NT2/D1 (cell line): ENCODE measurements at regions not wholly inside any gene's neighbourhood (a gene's known extent, or its start where the extent isn't known, plus 50 kb on each side); places are given as distances from the start of the nearest gene placed in this dataset.
A peak's percentile ranks its signal among the peaks of the same experiment; 100 is the strongest.

Experiments
- DNase-seq: peaks from one replicate; pipeline ENCODE4 v3.0.0-alpha.2; 2011; ENCODE audit warnings: low read depth, low spot score
- H3K27me3 ChIP-seq: 2 replicates; pipeline ENCODE4 v1.6.0; 2011; ENCODE audit warnings: mild to moderate bottlenecking; ENCODE audit not compliant: insufficient read length, insufficient read depth
- H3K36me3 ChIP-seq: 2 replicates; pipeline ENCODE4 v1.6.1; 2011; ENCODE audit warnings: mild to moderate bottlenecking, low read length, mixed read lengths; ENCODE audit not compliant: insufficient read depth, insufficient read length
- H3K4me1 ChIP-seq: 2 replicates; pipeline ENCODE4 v1.5.1; 2011; ENCODE audit not compliant: insufficient read depth, insufficient read length
- H3K4me3 ChIP-seq: 2 replicates; pipeline ENCODE4 v1.5.1; 2011; ENCODE audit warnings: low read depth; ENCODE audit not compliant: insufficient read length
- H3K9ac ChIP-seq: 2 replicates; pipeline ENCODE4 v1.6.0; 2011; ENCODE audit warnings: low read depth; ENCODE audit not compliant: insufficient read length
- H3K9me3 ChIP-seq: 2 replicates; pipeline ENCODE4 v1.5.1; 2011; ENCODE audit warnings: mild to moderate bottlenecking, low read length; ENCODE audit not compliant: insufficient read depth
- SUZ12 ChIP-seq: IDR thresholded peaks from 2 replicates; pipeline ENCODE4 v1.6.1; 2011; ENCODE audit not compliant: insufficient read length, insufficient read depth; ENCODE audit errors: extremely low read depth
- YY1 ChIP-seq: IDR thresholded peaks from 2 replicates; pipeline ENCODE4 v1.6.1; 2011; ENCODE audit not compliant: insufficient read length, insufficient read depth
- ZNF274 ChIP-seq: IDR thresholded peaks from 2 replicates; pipeline ENCODE4 v1.6.1; 2011; ENCODE audit warnings: mild to moderate bottlenecking, low read depth, low read length

DNA sequence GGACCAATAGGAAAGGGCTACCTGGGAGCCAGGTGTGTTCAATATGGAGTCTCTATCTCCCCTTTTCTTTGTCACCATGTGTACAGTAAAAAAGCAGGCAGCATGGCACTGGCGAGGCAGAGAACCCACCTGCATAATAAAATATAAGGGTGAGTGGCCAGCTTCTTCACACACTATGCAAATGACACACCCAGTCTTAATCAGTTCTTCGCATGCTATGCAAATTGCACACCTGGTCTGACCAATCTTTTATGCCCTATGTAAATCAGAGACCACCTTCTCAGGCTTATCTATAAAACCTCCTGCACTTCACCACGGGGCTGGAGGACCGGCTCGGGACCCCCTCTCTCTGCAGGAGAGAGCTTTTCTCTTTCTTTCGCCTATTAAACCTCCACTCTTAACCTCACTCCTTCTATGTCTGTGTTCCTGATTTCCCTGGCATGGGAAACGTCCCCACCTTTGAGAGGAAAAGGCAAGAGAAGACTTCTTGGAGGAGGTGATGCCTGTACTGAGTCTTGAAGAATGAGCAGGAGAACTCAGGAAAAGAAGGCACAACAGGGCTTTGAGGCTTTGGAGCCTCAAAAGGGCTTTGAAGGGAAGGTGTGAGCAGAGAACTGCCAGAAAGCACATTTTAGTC, 502.1 kb downstream of the GRIN2A start:
- Histone ChIP-seq H3K9me3 (peaks cover 10% of the 10 kb centered on the region), H3K4me3 (peak overlapping the region; percentile 19), H3K27me3 (no peaks in the 10 kb centered on the region), H3K36me3 (no peaks in the 10 kb centered on the region), H3K9ac (peak overlapping the region; percentile 39), H3K4me1 (peaks cover 10% of the 10 kb centered on the region)
- TF ChIP-seq YY1, result no peak
- TF ChIP-seq SUZ12, result no peak
- no peak for TF ChIP-seq ZNF274
- DNase-seq, result no peak

DNA sequence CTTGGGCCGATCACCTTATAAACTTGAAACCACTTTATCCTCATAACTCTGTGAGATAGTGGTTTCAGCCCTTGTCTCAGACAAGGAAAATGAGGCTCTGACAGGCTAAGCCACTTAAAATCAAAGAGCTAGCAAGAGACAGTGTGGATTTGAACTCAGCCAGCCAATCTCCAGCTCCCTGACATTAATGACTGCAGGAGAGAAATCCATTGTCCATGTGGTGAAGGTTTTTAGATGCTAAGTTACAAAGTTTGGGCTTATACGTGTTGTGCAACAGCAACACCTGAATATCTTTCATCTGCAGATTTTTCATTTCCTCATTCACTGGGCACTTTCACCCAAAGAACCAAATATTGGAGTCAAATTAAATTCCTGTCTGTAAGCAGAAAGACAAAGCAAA, 501.3 kb downstream of the GRIN2A start:
- peaks cover 10% of the 10 kb centered on the region for H3K4me1 ChIP-seq
- no peaks in the 10 kb centered on the region for H3K36me3 ChIP-seq

DNA sequence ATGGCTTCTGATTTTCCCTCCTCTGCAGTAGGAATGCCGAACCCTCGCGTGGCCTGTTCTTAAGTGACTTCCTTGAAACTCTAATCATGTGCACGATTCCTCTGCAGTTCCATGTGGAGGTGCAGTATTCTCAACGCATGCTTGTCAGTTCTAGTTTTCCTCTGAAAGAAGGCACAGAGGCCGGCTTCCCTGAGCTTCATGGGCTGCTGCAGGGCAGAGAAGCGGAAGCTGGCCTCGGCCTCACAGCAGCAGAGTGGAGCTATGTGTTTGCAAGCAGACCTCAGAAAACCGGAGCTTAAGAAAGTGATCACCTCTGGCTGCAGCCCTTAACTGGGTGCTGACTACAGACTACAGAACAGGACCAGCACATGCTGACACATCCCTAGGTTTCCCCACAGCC, 500.7 kb downstream of the GRIN2A start:
- H3K4me3 ChIP-seq, result peak overlapping the region; percentile 12
- peaks cover 10% of the 10 kb centered on the region for H3K9me3 ChIP-seq
- DNase-seq, result no peak
- TF ChIP-seq ZNF274 (no peak), SUZ12 (no peak), YY1 (no peak)
- peak overlapping the region; percentile 39 for H3K9ac ChIP-seq
- H3K36me3 ChIP-seq, result no peaks in the 10 kb centered on the region
- H3K4me1 ChIP-seq, result peaks cover 10% of the 10 kb centered on the region
- H3K27me3 ChIP-seq, result no peaks in the 10 kb centered on the region

More for the DNA sequence above, 501.3 kb downstream of the GRIN2A start:
- Histone ChIP-seq H3K9ac (peak overlapping the region; percentile 39), H3K9me3 (peaks cover 10% of the 10 kb centered on the region), H3K27me3 (no peaks in the 10 kb centered on the region), H3K4me3 (peak overlapping the region; percentile 19)
- no peak for DNase-seq
- TF ChIP-seq ZNF274 (no peak), YY1 (no peak), SUZ12 (no peak)

DNA sequence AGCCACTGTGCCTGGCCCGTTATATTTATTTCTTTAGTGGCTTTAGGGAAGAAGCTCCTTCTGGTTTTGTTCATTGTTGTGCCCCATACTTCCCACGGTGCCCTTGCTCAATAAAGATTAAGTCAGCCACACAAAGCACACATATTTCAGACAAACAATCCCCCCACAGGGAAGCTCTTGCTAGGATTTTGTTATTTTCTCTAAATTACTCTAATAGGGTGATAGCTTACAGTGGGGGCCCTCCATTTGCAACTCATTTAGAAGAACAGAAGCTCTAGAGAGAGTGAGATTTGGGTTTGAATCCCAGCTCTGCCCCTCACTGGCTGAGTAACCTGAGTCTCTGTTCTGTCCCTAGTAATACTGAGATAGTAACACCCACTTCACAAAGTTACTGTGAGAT, 499.9 kb downstream of the GRIN2A start:
- TF ChIP-seq ZNF274, result no peak
- TF ChIP-seq SUZ12, result no peak
- TF ChIP-seq YY1, result no peak

DNA sequence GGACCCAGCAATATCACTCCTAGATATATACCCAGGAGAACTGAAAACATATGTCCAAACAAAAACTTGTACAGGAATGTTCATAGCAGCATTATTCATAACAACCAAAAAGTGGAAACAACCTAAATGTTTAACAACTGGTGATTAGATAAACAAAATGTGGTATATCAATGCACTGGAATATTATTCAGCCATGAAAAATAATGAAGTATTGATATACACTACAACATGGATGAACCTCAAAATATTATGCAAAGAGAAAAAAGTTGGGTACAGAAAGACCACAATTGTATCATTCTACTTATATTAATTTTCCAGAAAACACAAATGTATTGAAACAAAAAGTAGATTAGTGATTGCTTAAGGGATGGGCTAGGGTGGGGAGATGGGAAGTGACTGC, 498.6 kb downstream of the GRIN2A start:
- Histone ChIP-seq H3K4me1 (peaks cover 4% of the 10 kb centered on the region), H3K36me3 (no peaks in the 10 kb centered on the region), H3K27me3 (no peaks in the 10 kb centered on the region), H3K9ac (no peak overlapping the region), H3K4me3 (no peak overlapping the region), H3K9me3 (peaks cover 10% of the 10 kb centered on the region)
- DNase-seq, result no peak
- TF ChIP-seq SUZ12 (no peak), YY1 (no peak), ZNF274 (no peak)

More for the DNA sequence above, 499.9 kb downstream of the GRIN2A start:
- no peak for DNase-seq
- no peaks in the 10 kb centered on the region for H3K27me3 ChIP-seq
- H3K9ac ChIP-seq, result no peak overlapping the region
- no peak overlapping the region for H3K4me3 ChIP-seq
- H3K9me3 ChIP-seq, result peaks cover 10% of the 10 kb centered on the region
- peaks cover 8% of the 10 kb centered on the region for H3K4me1 ChIP-seq
- H3K36me3 ChIP-seq, result no peaks in the 10 kb centered on the region

DNA sequence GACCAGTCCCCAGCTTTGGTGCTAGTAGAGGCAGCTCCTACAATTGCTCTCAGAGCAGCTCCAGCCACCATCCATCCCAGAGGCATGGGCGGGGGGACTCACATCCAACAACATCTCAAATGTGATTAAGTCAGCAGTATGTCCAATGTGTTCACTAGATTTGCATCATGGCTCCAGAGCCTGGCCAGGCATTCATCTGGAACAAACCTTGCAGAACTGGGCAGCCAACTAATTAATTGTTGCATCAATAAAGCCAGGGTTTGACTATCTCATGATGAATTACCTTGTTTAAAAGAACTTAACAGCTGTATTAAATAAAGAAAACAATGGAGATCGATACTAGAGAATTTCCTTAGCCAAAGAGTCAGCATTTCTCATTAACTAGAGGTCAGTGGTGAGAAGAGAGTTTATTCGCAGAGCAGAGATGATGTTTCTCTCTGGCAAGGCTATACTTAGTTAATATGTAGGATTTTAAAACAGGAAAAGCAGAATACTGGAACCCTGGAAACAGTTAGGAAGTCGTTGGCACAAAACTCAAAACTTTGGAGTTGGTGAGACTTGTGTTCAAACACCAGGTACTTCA, 494.4 kb downstream of the GRIN2A start:
- DNase-seq, result no peak
- Histone ChIP-seq H3K36me3 (no peaks in the 10 kb centered on the region), H3K9ac (no peak overlapping the region), H3K4me1 (no peaks in the 10 kb centered on the region), H3K4me3 (no peak overlapping the region), H3K9me3 (peaks cover 10% of the 10 kb centered on the region), H3K27me3 (no peaks in the 10 kb centered on the region)
- TF ChIP-seq ZNF274 (no peak), SUZ12 (no peak), YY1 (no peak)

DNA sequence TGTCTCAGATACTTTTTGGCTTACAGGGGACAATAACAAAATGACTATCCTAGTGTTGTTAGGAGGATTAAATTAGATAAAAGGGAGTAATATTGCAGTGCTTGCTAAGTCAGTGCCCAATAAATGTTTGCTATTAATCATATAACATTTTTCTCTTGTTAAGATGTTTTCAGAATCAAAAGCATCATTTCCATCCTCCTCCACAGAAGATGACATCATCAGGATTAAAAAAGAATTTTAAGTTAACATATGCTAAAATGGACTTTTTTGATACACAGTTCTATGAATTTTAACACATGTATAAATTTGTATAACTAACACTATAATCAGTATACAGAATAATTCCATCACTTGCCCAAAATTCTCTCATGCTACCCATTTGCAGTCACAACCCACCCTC, 492.6 kb downstream of the GRIN2A start:
- no peak for TF ChIP-seq SUZ12
- no peak for TF ChIP-seq ZNF274
- no peak for TF ChIP-seq YY1
- no peak overlapping the region for H3K9ac ChIP-seq
- no peaks in the 10 kb centered on the region for H3K9me3 ChIP-seq
- no peaks in the 10 kb centered on the region for H3K27me3 ChIP-seq
- no peak overlapping the region for H3K4me3 ChIP-seq
- no peaks in the 10 kb centered on the region for H3K36me3 ChIP-seq
- H3K4me1 ChIP-seq, result no peaks in the 10 kb centered on the region
- no peak for DNase-seq
